B cell (primary cell): ENCODE measurements at regions not wholly inside any gene's neighbourhood (a gene's known extent, or its start where the extent isn't known, plus 50 kb on each side); places are given as distances from the start of the nearest gene placed in this dataset.

Source experiments
- ATAC-seq: fragments of 200-7000 bp; cut with Tn5 transposase; one replicate; pipeline ENCODE4 v1.10.0; 2021; ENCODE audit warnings: low read depth, mild to moderate bottlenecking, moderate number of reproducible peaks, moderate library complexity
- CTCF ChIA-PET: fragments of 350-600 bp; sonication (Branson Sonifier 250); formaldehyde crosslinking; loops from one replicate; lab custom pipeline; 2021; ENCODE audit warnings: antibody characterized with exemption, inconsistent platforms; lab: Charles Lee
- POLR2A ChIA-PET: fragments of 350-600 bp; sonication (Branson Sonifier 250); formaldehyde crosslinking; loops from one replicate; lab custom pipeline; 2021; ENCODE audit warnings: antibody characterized with exemption; lab: Charles Lee
- DNase-seq: peaks from one replicate; pipeline ENCODE4 v3.0.0; 2013
- H2AFZ ChIP-seq: 2 replicates; pipeline ENCODE4 v1.6.1; 2012; ENCODE audit warnings: mild to moderate bottlenecking, low read depth, low read length; ENCODE audit not compliant: insufficient read depth, poor library complexity, severe bottlenecking
- H3K27ac ChIP-seq, 2 donors: 1 replicate in 1 of 2; 2 replicates in 1 of 2; pipeline ENCODE4 v1.5.1; 2012 to 2013; ENCODE audit warnings: low read length in 2 of 2, mild to moderate bottlenecking in 2 of 2, moderate library complexity in 1 of 2
- H3K27me3 ChIP-seq, 4 experiments: fragments of 200-600 bp in 1 of 4; sonication (generic) in 1 of 4; replicated peaks in 1 of 4; 1 replicate in 2 of 4; 2 replicates in 2 of 4; pipeline versions ENCODE4 v1.6.1 to v1.7.0; 2013 to 2016; ENCODE audit warnings: low read length in 3 of 4, mild to moderate bottlenecking in 2 of 4, mixed read lengths in 1 of 4, moderate library complexity in 1 of 4; ENCODE audit not compliant: insufficient read depth in 4 of 4, control insufficient read depth in 3 of 4; ENCODE audit errors: control extremely low read depth in 1 of 4
- H3K36me3 ChIP-seq, 2 experiments: replicated peaks in 1 of 2; 1 replicate in 1 of 2; 2 replicates in 1 of 2; pipeline versions ENCODE4 v1.6.1 to v1.7.1; 2013; ENCODE audit warnings: low read length in 1 of 2; ENCODE audit not compliant: insufficient read depth in 2 of 2, control insufficient read depth in 1 of 2; ENCODE audit errors: control extremely low read depth in 1 of 2, extremely low read depth in 1 of 2
- H3K4me1 ChIP-seq, 2 donors: fragments of 200-600 bp in 1 of 2; sonication (generic) in 1 of 2; 1 replicate in 1 of 2; 2 replicates in 1 of 2; pipeline versions ENCODE4 v1.5.1 to v1.6.1; 2013 to 2017; ENCODE audit warnings: low read length in 2 of 2; ENCODE audit not compliant: control insufficient read depth in 2 of 2, insufficient read depth in 2 of 2
- H3K4me2 ChIP-seq: replicated peaks from 2 replicates; pipeline ENCODE3; 2012; ENCODE audit warnings: mild to moderate bottlenecking, low read depth, low read length; ENCODE audit not compliant: poor library complexity, severe bottlenecking
- H3K4me3 ChIP-seq, 5 experiments: fragments of 200-600 bp in 1 of 5; sonication (generic) in 1 of 5; 1 replicate in 3 of 5; 2 replicates in 2 of 5; pipeline versions ENCODE4 v1.5.1 to v1.7.0; 2011 to 2016; ENCODE audit warnings: low read length in 4 of 5, mild to moderate bottlenecking in 4 of 5, low read depth in 2 of 5, control low read depth in 1 of 5, moderate library complexity in 1 of 5; ENCODE audit not compliant: insufficient read depth in 1 of 5; ENCODE audit errors: control extremely low read depth in 1 of 5, extremely low read depth in 1 of 5
- H3K79me2 ChIP-seq: fragments of 200-600 bp; sonication (generic); one replicate; pipeline ENCODE4 v1.6.0; 2016; ENCODE audit warnings: low read length; ENCODE audit not compliant: control insufficient read depth, insufficient read depth
- H3K9ac ChIP-seq: fragments of 200-600 bp; sonication (generic); 2 replicates; pipeline ENCODE4 v1.6.1; 2017; ENCODE audit warnings: mild to moderate bottlenecking, low read length, moderate library complexity
- H3K9me3 ChIP-seq, 3 donors: one replicate each; pipeline versions ENCODE4 v1.6.1 to v1.7.1; 2013; ENCODE audit warnings: low read length in 2 of 3; ENCODE audit not compliant: control insufficient read depth in 2 of 3, insufficient read depth in 1 of 3; ENCODE audit errors: control extremely low read depth in 1 of 3
- H4K20me1 ChIP-seq: 2 replicates; pipeline ENCODE4 v1.6.0; 2012; ENCODE audit warnings: mild to moderate bottlenecking, low read length; ENCODE audit not compliant: insufficient read depth, control insufficient read depth, poor library complexity, severe bottlenecking
- H3K27ac Mint-ChIP-seq: one replicate; pipeline ENCODE4 v1.8.0; 2021; ENCODE audit warnings: mixed read lengths
- H3K27me3 Mint-ChIP-seq: one replicate; pipeline ENCODE4 v1.8.0; 2021; ENCODE audit warnings: mixed read lengths
- H3K4me1 Mint-ChIP-seq: one replicate; pipeline ENCODE4 v1.8.0; 2021; ENCODE audit warnings: mixed read lengths
- H3K4me3 Mint-ChIP-seq: one replicate; pipeline ENCODE4 v1.8.0; 2021; ENCODE audit warnings: mixed read lengths
- H3K9me3 Mint-ChIP-seq: one replicate; pipeline ENCODE4 v1.8.0; 2022; ENCODE audit warnings: mixed read lengths; ENCODE audit not compliant: insufficient read depth
- CTCF ChIP-seq: fragments of 200-600 bp; IDR thresholded peaks from one replicate; pipeline ENCODE4 v1.8.0; 2022; ENCODE audit warnings: antibody characterized with exemption, mild to moderate bottlenecking
- EZH2 ChIP-seq: IDR thresholded peaks from 2 replicates; pipeline ENCODE4 v1.6.1; 2012; ENCODE audit warnings: borderline replicate concordance, low read depth, mild to moderate bottlenecking, moderate library complexity, low read length; ENCODE audit not compliant: insufficient read depth, poor library complexity, severe bottlenecking
- WGBS: methylation state at CpG from one replicate; pipeline ENCODE4 v1.1.5; 2013; ENCODE audit warnings: missing lambda C conversion rate; ENCODE audit not compliant: insufficient coverage; 5-methylcytosine and 5-hydroxymethylcytosine counted together
- intact Hi-C: fragments of 100-400 bp; cut with micrococcal nuclease; formaldehyde crosslinking; loops from one replicate; pipeline ENCODE4 v1.10.0; 2022

- POLR2A ChIA-PET, result no interaction called here
- Mint-ChIP-seq H3K27ac (no peak overlapping the region), H3K4me3 (no peak overlapping the region), H3K9me3 (no peaks in the 10 kb centered on the region), H3K4me1 (no peaks in the 10 kb centered on the region), H3K27me3 (peaks cover 28% of the 10 kb centered on the region)
- Histone ChIP-seq H3K4me2 (no peak overlapping the region), H3K4me3 (no peak overlapping the region), H3K36me3 (no peaks in the 10 kb centered on the region), H3K27me3 (peaks cover 0 to 13% (median 4%) of the 10 kb centered on the region in 4 experiments), H3K27ac (no peak overlapping the region), H2AFZ (no peak overlapping the region), H3K79me2 (no peaks in the 10 kb centered on the region), H3K4me1 (no peaks in the 10 kb centered on the region), H3K9ac (no peak overlapping the region), H3K9me3 (no peaks in the 10 kb centered on the region), H4K20me1 (no peaks in the 10 kb centered on the region)
- no peak for ATAC-seq
- no peak for DNase-seq
- CTCF ChIA-PET, result no interaction called here
- no peak for TF ChIP-seq EZH2
- no peak for TF ChIP-seq CTCF
- WGBS, result 85% methylated on average over 1 of the region's 3 CpGs
- intact Hi-C loops, result no loop called here
Observed at GRCh38 chr2:129887688-129888266, 91.7 kb upstream of the RAB6C start.

- WGBS, result 77% methylated on average over 3 of the region's 4 CpGs
- ChIA-PET POLR2A (no interaction called here), CTCF (no interaction called here)
- Histone ChIP-seq H3K4me1 (no peaks in the 10 kb centered on the region), H4K20me1 (no peaks in the 10 kb centered on the region), H2AFZ (no peak overlapping the region), H3K27me3 (peaks cover 0 to 13% (median 4%) of the 10 kb centered on the region in 4 experiments), H3K36me3 (no peaks in the 10 kb centered on the region), H3K27ac (no peak overlapping the region), H3K4me2 (no peak overlapping the region), H3K9me3 (no peaks in the 10 kb centered on the region), H3K9ac (no peak overlapping the region), H3K4me3 (no peak overlapping the region), H3K79me2 (no peaks in the 10 kb centered on the region)
- TF ChIP-seq EZH2 (no peak), CTCF (no peak)
- Mint-ChIP-seq H3K27me3 (peaks cover 28% of the 10 kb centered on the region), H3K4me3 (no peak overlapping the region), H3K4me1 (no peaks in the 10 kb centered on the region), H3K9me3 (no peaks in the 10 kb centered on the region), H3K27ac (no peak overlapping the region)
- intact Hi-C loops, result no loop called here
- ATAC-seq (no peak), DNase-seq (no peak)
Observed at GRCh38 chr2:129888461-129888860, 91.0 kb upstream of the RAB6C start.
